ENCODE measurements at regions not wholly inside any gene's neighbourhood (a gene's known extent, or its start where the extent isn't known, plus 50 kb on each side); places are given as distances from the start of the nearest gene placed in this dataset.

GRCh38 chr11:82676483-82677094, 57.1 kb downstream of the FAM181B start:
- no peak for DNase-seq

- no peak for DNase-seq
Observed at GRCh38 chr11:82675838-82676237, 57.8 kb downstream of the FAM181B start.

- no peak for DNase-seq
Observed at GRCh38 chr11:82673631-82674030, 60.0 kb downstream of the FAM181B start.

GRCh38 chr11:82671451-82671850, 62.2 kb downstream of the FAM181B start:
- no peak for DNase-seq

- no peak for DNase-seq
Observed at GRCh38 chr11:82663535-82663934, 70.1 kb downstream of the FAM181B start.

GRCh38 chr11:82653752-82654151, 79.9 kb downstream of the FAM181B start:
- no peak for DNase-seq

- no peak for DNase-seq
Observed at GRCh38 chr11:82639251-82639650, 94.4 kb downstream of the FAM181B start.

- no peak for DNase-seq
Observed at GRCh38 chr11:82636615-82637014, 97.0 kb downstream of the FAM181B start.

GRCh38 chr11:82634091-82634490, 99.6 kb downstream of the FAM181B start:
- DNase-seq = no peak

GRCh38 chr11:82631722-82632630, 101.7 kb downstream of the FAM181B start:
- DNase-seq = peak; percentile 22

- DNase-seq = no peak
Observed at GRCh38 chr11:82610671-82611070, 123.0 kb downstream of the FAM181B start.

- no peak for DNase-seq
Observed at GRCh38 chr11:82606738-82607137, 126.9 kb downstream of the FAM181B start.

- DNase-seq = no peak
Observed at GRCh38 chr11:82601711-82602110, 132.0 kb downstream of the FAM181B start.

GRCh38 chr11:82599836-82600235, 133.8 kb downstream of the FAM181B start:
- DNase-seq = no peak

GRCh38 chr11:82586581-82586980, 147.1 kb downstream of the FAM181B start:
- DNase-seq = no peak

GRCh38 chr11:82577246-82577645, 156.4 kb downstream of the FAM181B start:
- DNase-seq = peak; percentile 10

- DNase-seq = no peak
Observed at GRCh38 chr11:82560836-82561235, 172.8 kb downstream of the FAM181B start.

- no peak for DNase-seq
Observed at GRCh38 chr11:82559609-82560008, 174.1 kb downstream of the FAM181B start.

GRCh38 chr11:82557274-82557673, 176.4 kb downstream of the FAM181B start:
- no peak for DNase-seq

GRCh38 chr11:82556210-82556609, 177.5 kb downstream of the FAM181B start:
- DNase-seq = no peak

- peak; percentile 52 for DNase-seq
Observed at GRCh38 chr11:82546661-82547557, 186.8 kb downstream of the FAM181B start.

- DNase-seq = no peak
Observed at GRCh38 chr11:82539669-82540068, 194.0 kb downstream of the FAM181B start.

GRCh38 chr11:82536706-82537105, 197.0 kb downstream of the FAM181B start:
- DNase-seq = peak; percentile 35

All from tongue (tissue), 1 donor.